Keratinocyte (primary cell): ENCODE measurements at regions not wholly inside any gene's neighbourhood (a gene's known extent, or its start where the extent isn't known, plus 50 kb on each side); places are given as distances from the start of the nearest gene placed in this dataset.
"Not testable (repeated sequence)": the region's sequence is repeated elsewhere in the genome, so short reads cannot be mapped to it uniquely, and the experiment has no call there.

ENCODE experiments used
- DNase-seq: peaks from one replicate; pipeline ENCODE4 v3.0.0-alpha.2; 2011; ENCODE audit warnings: low read depth, missing footprints, low spot score
- FAIRE-seq: peaks from 2 replicates; lab custom pipeline; 2011; peaks lifted over from hg19 to GRCh38; lab: Jason Lieb, UNC
- H2AFZ ChIP-seq: 2 replicates; pipeline ENCODE4 v1.6.0; 2012; ENCODE audit warnings: low read length, control low read depth, inconsistent platforms; ENCODE audit not compliant: control insufficient read depth
- H3K27ac ChIP-seq: 2 replicates; pipeline ENCODE4 v1.5.1; 2011; ENCODE audit warnings: low read length; ENCODE audit not compliant: control insufficient read depth, insufficient read depth
- H3K27me3 ChIP-seq: 3 replicates; pipeline ENCODE4 v1.6.0; 2011; ENCODE audit warnings: low read length; ENCODE audit not compliant: control insufficient read depth, insufficient read depth; ENCODE audit errors: extremely low read depth
- H3K36me3 ChIP-seq, 2 experiments: 2 replicates in 1 of 2; 3 replicates in 1 of 2; pipeline ENCODE4 v1.5.1; 2011; ENCODE audit warnings: low read length in 2 of 2, mild to moderate bottlenecking in 1 of 2; ENCODE audit not compliant: control insufficient read depth in 2 of 2, insufficient read depth in 2 of 2; ENCODE audit errors: extremely low read depth in 1 of 2
- H3K4me1 ChIP-seq: 3 replicates; pipeline ENCODE4 v1.5.1; 2011; ENCODE audit warnings: low read length; ENCODE audit not compliant: control insufficient read depth, insufficient read depth; ENCODE audit errors: extremely low read depth
- H3K4me2 ChIP-seq: 3 replicates; pipeline ENCODE4 v1.6.0; 2011; ENCODE audit warnings: low read depth, low read length; ENCODE audit not compliant: control insufficient read depth, insufficient read depth; ENCODE audit errors: extremely low read depth
- H3K4me3 ChIP-seq, 3 experiments: fragments of 200-600 bp in 1 of 3; sonication (generic) in 1 of 3; 2 replicates in 2 of 3; 3 replicates in 1 of 3; pipeline ENCODE4 v1.5.1; 2011 to 2016; ENCODE audit warnings: low read length in 3 of 3, mild to moderate bottlenecking in 3 of 3, control low read depth in 2 of 3, inconsistent platforms in 1 of 3, low read depth in 1 of 3, mixed read lengths in 1 of 3, mixed run types in 1 of 3, moderate library complexity in 1 of 3; ENCODE audit not compliant: control insufficient read depth in 2 of 3, insufficient read depth in 2 of 3; ENCODE audit errors: extremely low read depth in 1 of 3
- H3K79me2 ChIP-seq: 2 replicates; pipeline ENCODE4 v1.6.0; 2012; ENCODE audit warnings: low read length; ENCODE audit not compliant: control insufficient read depth, insufficient read depth
- H3K9ac ChIP-seq: 3 replicates; pipeline ENCODE4 v1.6.0; 2011; ENCODE audit warnings: low read length; ENCODE audit not compliant: control insufficient read depth, insufficient read depth; ENCODE audit errors: extremely low read depth
- H3K9me1 ChIP-seq: 3 replicates; pipeline ENCODE4 v1.6.0; 2011; ENCODE audit warnings: low read length; ENCODE audit not compliant: control insufficient read depth, insufficient read depth; ENCODE audit errors: extremely low read depth
- H3K9me3 ChIP-seq: 2 replicates; pipeline ENCODE4 v1.5.1; 2012; ENCODE audit warnings: low read depth, low read length; ENCODE audit not compliant: control insufficient read depth
- H4K20me1 ChIP-seq: 3 replicates; pipeline ENCODE4 v1.6.0; 2011; ENCODE audit warnings: low read length; ENCODE audit not compliant: control insufficient read depth, insufficient read depth; ENCODE audit errors: extremely low read depth
- CTCF ChIP-seq, 3 experiments: IDR thresholded peaks in 1 of 3; conservative IDR thresholded peaks in 1 of 3; optimal IDR thresholded peaks in 1 of 3; 2 replicates in 2 of 3; 3 replicates in 1 of 3; pipeline versions ENCODE3 to v1.5.1; 2011; ENCODE audit warnings: low read length in 3 of 3, mild to moderate bottlenecking in 3 of 3, moderate library complexity in 2 of 3, control low read depth in 1 of 3, inconsistent platforms in 1 of 3; ENCODE audit not compliant: insufficient read depth in 2 of 3; ENCODE audit errors: extremely low read depth in 1 of 3
- EZH2 ChIP-seq: IDR thresholded peaks from one replicate; pipeline ENCODE4 v1.6.1; 2012; ENCODE audit warnings: inconsistent platforms, mild to moderate bottlenecking, low read length, moderate library complexity
- dilution Hi-C: fragments of 300-500 bp; cut with MboI; formaldehyde crosslinking; loops from one replicate; pipeline ENCODE4 v1.7.0; 2020; ENCODE audit warnings: low sequenced_read_pairs; ENCODE audit not compliant: extremely low pct_ligation_motif_present

- dilution Hi-C loops, result no loop called here
- H3K36me3 ChIP-seq, result no peaks in the 10 kb centered on the region
- TF ChIP-seq EZH2 (no peak), CTCF (optimal IDR thresholded peaks at IDR 0.05 in 1 of 3, IDR thresholded peaks at IDR 0.05 in 1 of 3, conservative IDR thresholded peaks at IDR 0.05 in 1 of 3; ENCODE audit: extremely low read depth in 1 of 3, insufficient read depth in 2 of 3, low read length in 3 of 3) (no peak)
- no peak overlapping the region for H3K4me3 ChIP-seq
- H3K9me1 ChIP-seq, result no peaks in the 10 kb centered on the region
- no peak overlapping the region for H2AFZ ChIP-seq
- no peak overlapping the region for H3K4me2 ChIP-seq
- DNase-seq (no peak), FAIRE-seq (no peak)
- H3K9ac ChIP-seq, result no peak overlapping the region
- no peaks in the 10 kb centered on the region for H3K79me2 ChIP-seq
- H3K4me1 ChIP-seq, result no peaks in the 10 kb centered on the region
- no peaks in the 10 kb centered on the region for H3K27me3 ChIP-seq
- no peak overlapping the region for H3K27ac ChIP-seq
- no peaks in the 10 kb centered on the region for H4K20me1 ChIP-seq
- no peaks in the 10 kb centered on the region for H3K9me3 ChIP-seq
Observed at GRCh38 chr4:71216316-71216959, 122.4 kb upstream of the SLC4A4 start.

- Histone ChIP-seq H3K9me1 (no peaks in the 10 kb centered on the region), H3K4me2 (no peak overlapping the region), H3K4me3 (no peak overlapping the region), H3K36me3 (no peaks in the 10 kb centered on the region), H3K79me2 (no peaks in the 10 kb centered on the region), H3K9me3 (no peaks in the 10 kb centered on the region), H3K9ac (no peak overlapping the region), H3K27me3 (no peaks in the 10 kb centered on the region), H2AFZ (no peak overlapping the region), H4K20me1 (no peaks in the 10 kb centered on the region), H3K27ac (no peak overlapping the region), H3K4me1 (no peaks in the 10 kb centered on the region)
- dilution Hi-C loops, result no loop called here
- FAIRE-seq (no peak), DNase-seq (no peak)
- TF ChIP-seq EZH2 (no peak), CTCF (optimal IDR thresholded peaks at IDR 0.05 in 1 of 3, IDR thresholded peaks at IDR 0.05 in 1 of 3, conservative IDR thresholded peaks at IDR 0.05 in 1 of 3; ENCODE audit: extremely low read depth in 1 of 3, insufficient read depth in 2 of 3, low read length in 3 of 3) (no peak)
Observed at GRCh38 chr4:71217688-71218087, 121.1 kb upstream of the SLC4A4 start.

GRCh38 chr4:71220848-71221247, 118.0 kb upstream of the SLC4A4 start:
- H3K4me1 ChIP-seq, H2AFZ ChIP-seq, dilution Hi-C loops, H3K9me3 ChIP-seq, H3K27ac ChIP-seq, H3K9me1 ChIP-seq, H3K4me3 ChIP-seq, H3K9ac ChIP-seq, H3K79me2 ChIP-seq, H3K4me2 ChIP-seq, H3K27me3 ChIP-seq, H4K20me1 ChIP-seq, H3K36me3 ChIP-seq, DNase-seq, FAIRE-seq: not testable (repeated sequence)
